ENCODE measurements at regions not wholly inside any gene's neighbourhood (a gene's known extent, or its start where the extent isn't known, plus 50 kb on each side); places are given as distances from the start of the nearest gene placed in this dataset.

- TF ChIP-seq POLR2A (IDR thresholded peaks at IDR 0.05; ENCODE audit: low read depth, low read length) (no peak), TAF1 (IDR thresholded peaks at IDR 0.05; ENCODE audit: low read depth, low read length) (no peak), POLR2AphosphoS5 (IDR thresholded peaks at IDR 0.05; ENCODE audit: low read depth, low read length) (no peak), PAX5 (IDR thresholded peaks at IDR 0.05; ENCODE audit: insufficient read depth, low read length, severe bottlenecking) (no peak), POU2F2 (IDR thresholded peaks at IDR 0.05; ENCODE audit: low read depth, low read length) (no peak), SPI1 (IDR thresholded peaks at IDR 0.05; ENCODE audit: low read depth, low read length) (no peak)
Observed at GRCh38 chr16:55982597-55982996, 107.4 kb upstream of the CES5A start.
